ENCODE measurements at regions not wholly inside any gene's neighbourhood (a gene's known extent, or its start where the extent isn't known, plus 50 kb on each side); places are given as distances from the start of the nearest gene placed in this dataset.

DNA sequence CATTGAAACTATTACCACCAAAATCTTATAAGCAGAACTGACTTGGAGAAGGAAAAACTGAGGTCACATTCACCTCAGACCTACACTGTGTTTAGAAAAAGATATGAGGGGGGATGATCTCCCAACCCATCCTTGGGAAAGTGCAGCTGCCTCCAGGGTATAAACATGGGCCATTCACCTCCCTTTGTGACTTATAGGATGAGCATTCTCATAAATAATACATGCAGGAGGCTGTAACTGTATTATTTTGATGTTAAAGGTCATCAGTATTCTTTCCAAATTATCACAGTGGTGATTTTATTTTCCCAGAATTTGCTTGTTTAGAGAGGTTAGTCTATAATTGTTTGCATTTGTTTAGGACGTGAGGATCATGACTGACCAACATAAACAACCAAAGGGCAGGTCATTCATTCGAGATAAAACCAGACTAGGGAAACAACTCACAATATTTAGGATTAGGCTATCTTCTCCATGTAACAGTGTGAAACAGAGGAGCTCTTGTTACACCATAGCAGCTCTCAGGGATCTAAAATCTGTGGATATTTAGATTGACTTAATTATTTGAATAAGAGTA lies 109.2 kb upstream of the NR5A2 start:
- TF ChIP-seq ZSCAN16 (tag by site-specific recombination; IDR thresholded peaks at IDR 0.05) (no peak), ZNF623 (tag by site-specific recombination; IDR thresholded peaks at IDR 0.05) (no peak), ZBTB8A (tag by site-specific recombination; IDR thresholded peaks at IDR 0.05) (no peak), ZNF10 (tag by site-specific recombination; IDR thresholded peaks at IDR 0.05) (no peak), ZBTB17 (tag by site-specific recombination; IDR thresholded peaks at IDR 0.05) (no peak), TCF7L2 (IDR thresholded peaks at IDR 0.05; ENCODE audit: borderline replicate concordance, low read depth, low read length) (no peak), ZNF302 (tag by site-specific recombination; IDR thresholded peaks at IDR 0.05; ENCODE audit: low read depth) (no peak), ZFP37 (tag by site-specific recombination; IDR thresholded peaks at IDR 0.05) (no peak)
- TF ChIP-seq, protein P1, sequence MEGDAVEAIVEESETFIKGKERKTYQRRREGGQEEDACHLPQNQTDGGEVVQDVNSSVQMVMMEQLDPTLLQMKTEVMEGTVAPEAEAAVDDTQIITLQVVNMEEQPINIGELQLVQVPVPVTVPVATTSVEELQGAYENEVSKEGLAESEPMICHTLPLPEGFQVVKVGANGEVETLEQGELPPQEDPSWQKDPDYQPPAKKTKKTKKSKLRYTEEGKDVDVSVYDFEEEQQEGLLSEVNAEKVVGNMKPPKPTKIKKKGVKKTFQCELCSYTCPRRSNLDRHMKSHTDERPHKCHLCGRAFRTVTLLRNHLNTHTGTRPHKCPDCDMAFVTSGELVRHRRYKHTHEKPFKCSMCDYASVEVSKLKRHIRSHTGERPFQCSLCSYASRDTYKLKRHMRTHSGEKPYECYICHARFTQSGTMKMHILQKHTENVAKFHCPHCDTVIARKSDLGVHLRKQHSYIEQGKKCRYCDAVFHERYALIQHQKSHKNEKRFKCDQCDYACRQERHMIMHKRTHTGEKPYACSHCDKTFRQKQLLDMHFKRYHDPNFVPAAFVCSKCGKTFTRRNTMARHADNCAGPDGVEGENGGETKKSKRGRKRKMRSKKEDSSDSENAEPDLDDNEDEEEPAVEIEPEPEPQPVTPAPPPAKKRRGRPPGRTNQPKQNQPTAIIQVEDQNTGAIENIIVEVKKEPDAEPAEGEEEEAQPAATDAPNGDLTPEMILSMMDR (tag by site-specific recombination; IDR thresholded peaks at IDR 0.05): no peak
- TF ChIP-seq, protein P2, sequence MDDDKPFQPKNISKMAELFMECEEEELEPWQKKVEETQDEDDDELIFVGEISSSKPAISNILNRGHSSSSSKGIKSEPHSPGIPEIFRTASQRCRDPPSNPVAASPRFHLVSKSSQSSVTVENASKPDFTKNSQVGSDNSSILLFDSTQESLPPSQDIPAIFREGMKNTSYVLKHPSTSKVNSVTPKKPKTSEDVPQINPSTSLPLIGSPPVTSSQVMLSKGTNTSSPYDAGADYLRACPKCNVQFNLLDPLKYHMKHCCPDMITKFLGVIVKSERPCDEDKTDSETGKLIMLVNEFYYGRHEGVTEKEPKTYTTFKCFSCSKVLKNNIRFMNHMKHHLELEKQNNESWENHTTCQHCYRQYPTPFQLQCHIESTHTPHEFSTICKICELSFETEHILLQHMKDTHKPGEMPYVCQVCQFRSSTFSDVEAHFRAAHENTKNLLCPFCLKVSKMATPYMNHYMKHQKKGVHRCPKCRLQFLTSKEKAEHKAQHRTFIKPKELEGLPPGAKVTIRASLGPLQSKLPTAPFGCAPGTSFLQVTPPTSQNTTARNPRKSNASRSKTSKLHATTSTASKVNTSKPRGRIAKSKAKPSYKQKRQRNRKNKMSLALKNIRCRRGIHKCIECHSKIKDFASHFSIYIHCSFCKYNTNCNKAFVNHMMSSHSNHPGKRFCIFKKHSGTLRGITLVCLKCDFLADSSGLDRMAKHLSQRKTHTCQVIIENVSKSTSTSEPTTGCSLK (tag by site-specific recombination; IDR thresholded peaks at IDR 0.05): no peak

Measured in HEK293 (cell line).